ENCODE measurements at regions not wholly inside any gene's neighbourhood (a gene's known extent, or its start where the extent isn't known, plus 50 kb on each side); places are given as distances from the start of the nearest gene placed in this dataset.

- TF ChIP-seq, protein P1, sequence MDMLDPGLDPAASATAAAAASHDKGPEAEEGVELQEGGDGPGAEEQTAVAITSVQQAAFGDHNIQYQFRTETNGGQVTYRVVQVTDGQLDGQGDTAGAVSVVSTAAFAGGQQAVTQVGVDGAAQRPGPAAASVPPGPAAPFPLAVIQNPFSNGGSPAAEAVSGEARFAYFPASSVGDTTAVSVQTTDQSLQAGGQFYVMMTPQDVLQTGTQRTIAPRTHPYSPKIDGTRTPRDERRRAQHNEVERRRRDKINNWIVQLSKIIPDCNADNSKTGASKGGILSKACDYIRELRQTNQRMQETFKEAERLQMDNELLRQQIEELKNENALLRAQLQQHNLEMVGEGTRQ (IDR thresholded peaks at IDR 0.05; ENCODE audit: low read depth, low read length), result no peak
- TF ChIP-seq RCOR1 (IDR thresholded peaks at IDR 0.05; ENCODE audit: insufficient replicate concordance, low read length), result no peak
- TF ChIP-seq MXI1 (IDR thresholded peaks at IDR 0.05; ENCODE audit: borderline replicate concordance, low read depth, low read length), result no peak
- no peak for TF ChIP-seq BHLHE40 (IDR thresholded peaks at IDR 0.05; ENCODE audit: low read depth, low read length)
These were observed 87.8 kb upstream of the EEA1 start (continued) for GRCh38 chr12:93016752-93017350.

DNA sequence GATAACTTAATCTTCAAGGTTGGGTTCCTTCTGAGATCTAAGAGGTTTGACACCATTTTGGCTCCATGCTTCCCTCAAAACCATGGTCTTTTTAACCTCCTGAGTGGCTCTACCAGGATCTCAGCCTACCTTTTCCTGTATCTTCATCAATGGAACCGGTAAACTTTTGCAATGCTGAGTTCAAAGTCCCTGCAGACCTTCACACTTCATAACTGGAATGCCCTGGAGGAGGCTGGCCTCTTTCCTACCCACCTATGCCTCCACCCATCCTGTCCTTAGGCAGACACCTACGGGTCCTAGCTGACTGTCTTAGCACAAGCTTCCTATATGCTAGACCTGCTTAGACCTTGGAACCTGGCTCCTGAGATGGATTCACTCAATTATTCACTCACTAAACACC is 89.5 kb upstream of the EEA1 start:
- ATAC-seq (ENCODE audit: low read depth), result no peak
- TF ChIP-seq, protein P1 (IDR thresholded peaks at IDR 0.05; ENCODE audit: low read depth, low read length), result no peak
- TF ChIP-seq POLR2A (IDR thresholded peaks at IDR 0.05; ENCODE audit: low read depth, low read length), result no peak
- no peak for TF ChIP-seq MAZ (IDR thresholded peaks at IDR 0.05; ENCODE audit: borderline replicate concordance, low read depth, low read length)
- no peak for TF ChIP-seq MXI1 (IDR thresholded peaks at IDR 0.05; ENCODE audit: borderline replicate concordance, low read depth, low read length)
- no peak for TF ChIP-seq SMC3 (IDR thresholded peaks at IDR 0.05; ENCODE audit: low read depth, low read length)
- no peak for TF ChIP-seq NFE2L2 (IDR thresholded peaks at IDR 0.05; ENCODE audit: low read depth, low read length)
- no peak for TF ChIP-seq RFX5 (IDR thresholded peaks at IDR 0.05; ENCODE audit: low read depth, low read length)
- no peak for TF ChIP-seq CEBPB (IDR thresholded peaks at IDR 0.05; ENCODE audit: low read depth, low read length)
- no peak for TF ChIP-seq RAD21 (IDR thresholded peaks at IDR 0.05; ENCODE audit: low read length)
- TF ChIP-seq BHLHE40 (IDR thresholded peaks at IDR 0.05; ENCODE audit: low read depth, low read length), result no peak
- no peak for TF ChIP-seq RCOR1 (IDR thresholded peaks at IDR 0.05; ENCODE audit: insufficient replicate concordance, low read length)
- TF ChIP-seq CHD1 (IDR thresholded peaks at IDR 0.05; ENCODE audit: low read depth, low read length), result no peak
- TF ChIP-seq ELK1 (IDR thresholded peaks at IDR 0.05; ENCODE audit: borderline replicate concordance, low read depth, low read length), result no peak

More for the DNA sequence above, 89.5 kb upstream of the EEA1 start:
- no peak overlapping the region for H3K9ac ChIP-seq (ENCODE audit: low read depth, low read length)
- no CpG with 5 or more reads among the region's 2 CpGs for WGBS, 2 experiments (ENCODE audit: extremely low coverage in 2 of 2, insufficient read length in 1 of 2)
- no peak overlapping the region for H2BK20ac ChIP-seq (ENCODE audit: low read depth, low read length)
- H3K36me3 ChIP-seq (ENCODE audit: control insufficient read depth, insufficient read depth, low read length), result no peaks in the 10 kb centered on the region
- H4K5ac ChIP-seq (ENCODE audit: low read depth, low read length), result no peak overlapping the region
- no peak overlapping the region for H3K27ac ChIP-seq (ENCODE audit: insufficient read depth, low read length)
- H4K91ac ChIP-seq (ENCODE audit: insufficient read depth, low read depth, low read length), result no peak overlapping the region
- no peak overlapping the region for H3K4ac ChIP-seq (ENCODE audit: low read depth, low read length)
- H4K20me1 ChIP-seq (ENCODE audit: insufficient read depth, low read length), result no peaks in the 10 kb centered on the region
- no peak overlapping the region for H3K23ac ChIP-seq (ENCODE audit: low read depth, low read length)
- H2AK5ac ChIP-seq (ENCODE audit: low read depth, low read length), result no peak overlapping the region
- H3K56ac ChIP-seq (ENCODE audit: extremely low read depth, insufficient read depth, low read length), result no peak overlapping the region
- H2BK15ac ChIP-seq (ENCODE audit: low read depth, low read length), result no peak overlapping the region
- DNase-seq, result no peak
- no peak overlapping the region for H2BK5ac ChIP-seq (ENCODE audit: low read depth, low read length, poor library complexity, severe bottlenecking)
- in situ Hi-C loops (cut with MboI; ENCODE audit: low sequenced_read_pairs) (no loop called here), dilution Hi-C loops (cut with HindIII; ENCODE audit: low sequenced_read_pairs, unreplicated experiment) (no loop called here), intact Hi-C loops (cut with micrococcal nuclease) (no loop called here)
- H3K9me1 ChIP-seq (ENCODE audit: insufficient read depth, low read length), result peaks cover 3% of the 10 kb centered on the region
- ChIA-PET CTCF (no interaction called here), POLR2A (ENCODE audit: unreplicated experiment) (no interaction called here)
- H3K9me3 ChIP-seq (ENCODE audit: control insufficient read depth, insufficient read depth, low read length), result no peaks in the 10 kb centered on the region
- no peak overlapping the region for H4K8ac ChIP-seq (ENCODE audit: low read depth in 2 of 2, low read length in 2 of 2)
- H3K4me2 ChIP-seq (ENCODE audit: low read depth, low read length), result no peak overlapping the region
- H3K4me3 ChIP-seq (ENCODE audit: insufficient read depth, low read depth, low read length), result no peak overlapping the region
- H3K79me1 ChIP-seq (ENCODE audit: low read depth in 1 of 2, low read length in 2 of 2), result no peaks in the 10 kb centered on the region
- no peaks in the 10 kb centered on the region for H3K27me3 ChIP-seq (ENCODE audit: control insufficient read depth, insufficient read depth, low read length)
- H2BK120ac ChIP-seq (ENCODE audit: low read depth, low read length), result no peak overlapping the region
- H3K4me1 ChIP-seq (ENCODE audit: control insufficient read depth, insufficient read depth, low read length), result peaks cover 3% of the 10 kb centered on the region; the same call in 1 of the 2 replicates
- no TSS peak for BruUV-seq (replicated peaks)
- no peak overlapping the region for H3K18ac ChIP-seq (ENCODE audit: low read depth, low read length)
- H2AK9ac ChIP-seq (replicated peaks; ENCODE audit: low read depth, low read length, poor library complexity), result no peak overlapping the region
- no peak overlapping the region for H2AFZ ChIP-seq (replicated peaks; ENCODE audit: low read length, poor library complexity)
- no peak overlapping the region for H3K14ac ChIP-seq (replicated peaks; ENCODE audit: low read depth, low read length)

Data from IMR-90 (cell line).